ENCODE measurements at regions not wholly inside any gene's neighbourhood (a gene's known extent, or its start where the extent isn't known, plus 50 kb on each side); places are given as distances from the start of the nearest gene placed in this dataset.

- TF ChIP-seq, protein P1, sequence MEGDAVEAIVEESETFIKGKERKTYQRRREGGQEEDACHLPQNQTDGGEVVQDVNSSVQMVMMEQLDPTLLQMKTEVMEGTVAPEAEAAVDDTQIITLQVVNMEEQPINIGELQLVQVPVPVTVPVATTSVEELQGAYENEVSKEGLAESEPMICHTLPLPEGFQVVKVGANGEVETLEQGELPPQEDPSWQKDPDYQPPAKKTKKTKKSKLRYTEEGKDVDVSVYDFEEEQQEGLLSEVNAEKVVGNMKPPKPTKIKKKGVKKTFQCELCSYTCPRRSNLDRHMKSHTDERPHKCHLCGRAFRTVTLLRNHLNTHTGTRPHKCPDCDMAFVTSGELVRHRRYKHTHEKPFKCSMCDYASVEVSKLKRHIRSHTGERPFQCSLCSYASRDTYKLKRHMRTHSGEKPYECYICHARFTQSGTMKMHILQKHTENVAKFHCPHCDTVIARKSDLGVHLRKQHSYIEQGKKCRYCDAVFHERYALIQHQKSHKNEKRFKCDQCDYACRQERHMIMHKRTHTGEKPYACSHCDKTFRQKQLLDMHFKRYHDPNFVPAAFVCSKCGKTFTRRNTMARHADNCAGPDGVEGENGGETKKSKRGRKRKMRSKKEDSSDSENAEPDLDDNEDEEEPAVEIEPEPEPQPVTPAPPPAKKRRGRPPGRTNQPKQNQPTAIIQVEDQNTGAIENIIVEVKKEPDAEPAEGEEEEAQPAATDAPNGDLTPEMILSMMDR (conservative IDR thresholded peaks at IDR 0.05; ENCODE audit: low read length), result no peak
- no peak for TF ChIP-seq EZH2phosphoT487 (IDR thresholded peaks at IDR 0.05; ENCODE audit: borderline replicate concordance, low read depth, low read length)
Measured at GRCh38 chr12:126792411-126792810, 1474.6 kb upstream of the TMEM132C start.
